ENCODE measurements at regions not wholly inside any gene's neighbourhood (a gene's known extent, or its start where the extent isn't known, plus 50 kb on each side); places are given as distances from the start of the nearest gene placed in this dataset.

GRCh38 chr1:199168888-199169585 is 530.2 kb downstream of the PTPRC start:
- no peak overlapping the region for H3K4me3 ChIP-seq (ENCODE audit: low read depth, low read length)
- no peak for TF ChIP-seq CTCF (IDR thresholded peaks at IDR 0.05; ENCODE audit: insufficient read depth, low read depth, low read length, missing control alignments)
- DNase-seq (ENCODE audit: low read depth), result peak; percentile 22

- TF ChIP-seq CTCF (IDR thresholded peaks at IDR 0.05; ENCODE audit: insufficient read depth, low read depth, low read length, missing control alignments), result no peak
- no peak overlapping the region for H3K4me3 ChIP-seq (ENCODE audit: low read depth, low read length)
- DNase-seq (ENCODE audit: low read depth), result no peak
Observed at GRCh38 chr1:199170711-199171110, 531.9 kb downstream of the PTPRC start.

GRCh38 chr1:199172171-199173124 is 533.6 kb downstream of the PTPRC start:
- DNase-seq (ENCODE audit: low read depth), result peak; percentile 23
- no peak for TF ChIP-seq CTCF (IDR thresholded peaks at IDR 0.05; ENCODE audit: insufficient read depth, low read depth, low read length, missing control alignments)
- no peak overlapping the region for H3K4me3 ChIP-seq (ENCODE audit: low read depth, low read length)

- DNase-seq (ENCODE audit: low read depth), result peak; percentile 92
- TF ChIP-seq CTCF (IDR thresholded peaks at IDR 0.05; ENCODE audit: insufficient read depth, low read depth, low read length, missing control alignments), result no peak
- H3K4me3 ChIP-seq (ENCODE audit: low read depth, low read length), result no peak overlapping the region
Observed at GRCh38 chr1:199173356-199173755, 534.5 kb downstream of the PTPRC start.

- no peak overlapping the region for H3K4me3 ChIP-seq (ENCODE audit: low read depth, low read length)
- peak; percentile 27 for DNase-seq (ENCODE audit: low read depth)
- TF ChIP-seq CTCF (IDR thresholded peaks at IDR 0.05; ENCODE audit: insufficient read depth, low read depth, low read length, missing control alignments), result no peak
Observed at GRCh38 chr1:199174336-199174735, 535.5 kb downstream of the PTPRC start.

- DNase-seq (ENCODE audit: low read depth), result no peak
Observed at GRCh38 chr1:199176713-199177112, 537.9 kb downstream of the PTPRC start.

More at GRCh38 chr1:199176713-199177112, 537.9 kb downstream of the PTPRC start:
- H3K4me3 ChIP-seq (ENCODE audit: low read depth, low read length), result no peak overlapping the region
- no peak for TF ChIP-seq CTCF (IDR thresholded peaks at IDR 0.05; ENCODE audit: insufficient read depth, low read depth, low read length, missing control alignments)

Measured in GM12865 (cell line).